ENCODE measurements at regions not wholly inside any gene's neighbourhood (a gene's known extent, or its start where the extent isn't known, plus 50 kb on each side); places are given as distances from the start of the nearest gene placed in this dataset.

- TF ChIP-seq CTCF (IDR thresholded peaks at IDR 0.05): no peak
- no peak for TF ChIP-seq POLR2A (IDR thresholded peaks at IDR 0.05)
Observed at GRCh38 chr11:92784331-92784730, 185.1 kb upstream of the MTNR1B start.

Data from Peyer's patch (tissue), 4 donors.